ENCODE measurements at regions not wholly inside any gene's neighbourhood (a gene's known extent, or its start where the extent isn't known, plus 50 kb on each side); places are given as distances from the start of the nearest gene placed in this dataset.

- no peak for DNase-seq (ENCODE audit: low read depth)
Measured at GRCh38 chr18:37721544-37722522, 156.2 kb upstream of the CELF4 start.

GRCh38 chr18:37720663-37721062 is 155.1 kb upstream of the CELF4 start:
- DNase-seq (ENCODE audit: low read depth) = no peak

GRCh38 chr18:37717656-37718055 is 152.1 kb upstream of the CELF4 start:
- no peak for DNase-seq (ENCODE audit: low read depth)

- DNase-seq (ENCODE audit: low read depth) = no peak
Measured at GRCh38 chr18:37717098-37717497, 151.5 kb upstream of the CELF4 start.

GRCh38 chr18:37716106-37716735 is 150.6 kb upstream of the CELF4 start:
- DNase-seq (ENCODE audit: low read depth) = no peak

- DNase-seq (ENCODE audit: low read depth) = no peak
Measured at GRCh38 chr18:37714691-37715090, 149.1 kb upstream of the CELF4 start.

- DNase-seq (ENCODE audit: low read depth) = no peak
Measured at GRCh38 chr18:37712776-37713175, 147.2 kb upstream of the CELF4 start.

- no peak for DNase-seq (ENCODE audit: low read depth)
Measured at GRCh38 chr18:37711766-37712505, 146.3 kb upstream of the CELF4 start.

- DNase-seq (ENCODE audit: low read depth) = no peak
Measured at GRCh38 chr18:37710726-37711125, 145.1 kb upstream of the CELF4 start.

GRCh38 chr18:37709740-37710139 is 144.1 kb upstream of the CELF4 start:
- DNase-seq (ENCODE audit: low read depth) = no peak

GRCh38 chr18:37705016-37705415 is 139.4 kb upstream of the CELF4 start:
- DNase-seq (ENCODE audit: low read depth) = no peak

GRCh38 chr18:37702841-37703240 is 137.2 kb upstream of the CELF4 start:
- DNase-seq (ENCODE audit: low read depth) = no peak

GRCh38 chr18:37701967-37702366 is 136.4 kb upstream of the CELF4 start:
- DNase-seq (ENCODE audit: low read depth) = no peak

- no peak for DNase-seq (ENCODE audit: low read depth)
Measured at GRCh38 chr18:37698508-37699040, 133.0 kb upstream of the CELF4 start.

GRCh38 chr18:37694516-37694915 is 128.9 kb upstream of the CELF4 start:
- no peak for DNase-seq (ENCODE audit: low read depth)

- DNase-seq (ENCODE audit: low read depth) = no peak
Measured at GRCh38 chr18:37691162-37691561, 125.6 kb upstream of the CELF4 start.

- no peak for DNase-seq (ENCODE audit: low read depth)
Measured at GRCh38 chr18:37689841-37690240, 124.2 kb upstream of the CELF4 start.

GRCh38 chr18:37684590-37684989 is 119.0 kb upstream of the CELF4 start:
- no peak for DNase-seq (ENCODE audit: low read depth)

GRCh38 chr18:37684183-37684582 is 118.6 kb upstream of the CELF4 start:
- no peak for DNase-seq (ENCODE audit: low read depth)

GRCh38 chr18:37680911-37681310 is 115.3 kb upstream of the CELF4 start:
- DNase-seq (ENCODE audit: low read depth) = no peak

GRCh38 chr18:37676276-37676675 is 110.7 kb upstream of the CELF4 start:
- no peak for DNase-seq (ENCODE audit: low read depth)

GRCh38 chr18:37675699-37676098 is 110.1 kb upstream of the CELF4 start:
- no peak for DNase-seq (ENCODE audit: low read depth)
